NCI-H2196 (cell line): ENCODE measurements at regions not wholly inside any gene's neighbourhood (a gene's known extent, or its start where the extent isn't known, plus 50 kb on each side); places are given as distances from the start of the nearest gene placed in this dataset.

ENCODE experiments used
- DNase-seq: peaks from one replicate; lab custom pipeline; 2025; ENCODE audit not compliant: unreplicated experiment; lab: John Stamatoyannopoulos, UW

GRCh38 chr4:146998157-146998556, 52.5 kb upstream of the TTC29 start:
- no peak for DNase-seq

DNA sequence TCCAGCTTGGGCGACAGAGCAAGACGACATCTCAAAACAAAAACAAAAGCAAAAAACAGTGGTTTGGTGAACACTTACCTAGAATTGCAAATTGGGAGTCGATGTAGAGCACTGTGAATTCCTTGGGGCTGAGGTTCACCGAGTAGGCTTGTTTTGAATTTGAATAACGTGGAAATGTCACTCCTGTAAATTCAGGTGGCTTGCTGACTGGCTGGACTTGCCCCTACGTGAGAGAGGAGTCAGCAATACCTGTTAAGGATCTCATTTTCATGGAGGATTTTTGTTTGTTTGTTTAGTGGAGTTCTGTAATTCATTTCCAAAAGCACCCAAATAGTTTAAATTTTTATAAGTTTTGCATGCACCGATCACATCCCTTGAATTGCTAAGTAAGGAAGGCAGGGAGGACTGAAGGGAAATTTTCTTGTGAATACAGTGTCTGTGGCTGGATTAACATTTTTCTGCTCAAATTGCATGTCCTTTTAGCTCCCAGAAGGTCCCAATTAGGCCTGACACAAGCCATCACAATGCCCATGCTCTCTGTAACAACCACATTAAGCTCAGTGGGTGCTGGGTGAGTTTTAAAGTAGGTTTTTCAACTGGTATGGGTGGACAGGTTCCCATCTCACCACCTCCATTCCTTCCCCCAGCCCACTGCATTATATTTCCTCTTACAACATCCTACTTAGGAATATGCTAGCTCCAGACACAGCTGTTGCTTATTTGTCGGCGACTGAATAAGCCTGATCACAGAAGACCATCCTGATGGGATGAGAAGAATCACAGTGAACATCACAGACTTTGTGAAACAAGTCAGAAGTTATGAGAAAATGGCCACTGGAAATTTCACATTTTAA, 58.5 kb upstream of the TTC29 start:
- DNase-seq = no peak

DNA sequence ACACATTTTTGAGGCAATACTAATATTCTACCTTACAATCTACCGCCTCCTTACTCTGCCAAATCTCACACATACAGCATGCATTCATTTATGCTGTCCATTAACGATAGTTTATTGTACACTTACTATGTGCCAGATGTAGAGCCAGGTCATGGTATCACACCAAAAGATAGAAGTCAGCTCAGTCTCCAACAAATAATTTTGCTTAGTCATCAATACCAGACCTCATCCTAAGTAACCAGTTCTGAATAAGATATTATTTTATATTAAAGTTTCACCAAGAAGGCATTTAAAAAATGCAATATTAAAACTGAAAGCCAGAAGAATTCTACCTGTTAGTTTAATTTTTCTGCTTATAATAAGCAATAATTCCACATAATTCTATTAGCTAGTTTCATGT, 60.6 kb upstream of the TTC29 start:
- DNase-seq = no peak

- DNase-seq = no peak
Measured at GRCh38 chr4:147009875-147010274, 64.2 kb upstream of the TTC29 start.

GRCh38 chr4:147011411-147011810, 65.7 kb upstream of the TTC29 start:
- no peak for DNase-seq

DNA sequence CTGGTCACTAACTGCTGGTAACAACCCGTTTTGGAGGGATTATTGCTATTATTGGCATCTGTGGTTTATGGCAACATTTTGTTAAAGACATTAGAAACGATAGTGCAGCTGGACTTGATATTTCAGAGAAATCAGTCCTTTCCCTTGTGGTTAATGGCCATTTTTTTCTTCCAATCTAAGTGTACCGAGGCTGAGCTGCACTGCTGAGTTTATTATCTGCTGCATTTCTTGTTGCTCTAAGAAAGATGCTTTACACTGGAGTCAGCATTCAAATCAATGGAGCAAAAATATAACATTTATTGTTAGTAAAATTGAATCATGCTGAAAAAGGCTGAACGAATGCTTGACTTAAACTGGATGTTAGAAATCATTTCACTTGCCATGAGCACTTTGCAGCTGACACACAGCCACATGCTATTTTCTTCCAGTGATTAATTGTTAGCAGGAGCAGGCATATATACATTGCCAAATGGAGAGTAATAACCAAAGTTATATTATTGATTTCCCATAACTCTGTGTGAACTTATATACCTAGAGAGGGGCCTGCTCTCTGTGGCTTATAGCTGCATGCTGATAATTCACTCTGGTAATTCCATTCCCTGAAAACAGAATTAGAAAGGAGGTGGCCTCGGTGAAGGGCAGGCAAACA, 66.5 kb upstream of the TTC29 start:
- DNase-seq = no peak

- no peak for DNase-seq
Measured at GRCh38 chr4:147014946-147015345, 69.3 kb upstream of the TTC29 start.

DNA sequence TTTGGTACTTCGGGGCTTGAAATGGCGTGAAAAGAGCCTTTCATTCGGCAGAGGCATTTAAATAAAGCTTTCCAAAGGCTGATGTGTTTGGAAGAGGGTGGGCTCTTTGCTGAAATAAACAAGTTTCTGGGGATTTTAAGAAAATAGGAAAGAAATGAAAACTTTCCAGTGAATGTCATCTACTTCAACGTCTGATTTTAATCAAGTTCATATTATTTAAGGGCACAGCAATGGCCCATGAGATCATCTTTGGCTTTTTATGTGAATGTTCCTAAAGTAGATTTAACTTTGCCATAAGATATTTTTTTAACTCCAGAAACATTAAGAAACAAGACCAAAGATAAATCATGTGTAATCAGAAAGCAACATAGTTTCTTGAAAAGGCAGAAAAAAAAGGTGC, 69.8 kb upstream of the TTC29 start:
- no peak for DNase-seq

- no peak for DNase-seq
Measured at GRCh38 chr4:147017081-147017480, 71.4 kb upstream of the TTC29 start.

- no peak for DNase-seq
Measured at GRCh38 chr4:147019091-147019490, 73.4 kb upstream of the TTC29 start.

DNA sequence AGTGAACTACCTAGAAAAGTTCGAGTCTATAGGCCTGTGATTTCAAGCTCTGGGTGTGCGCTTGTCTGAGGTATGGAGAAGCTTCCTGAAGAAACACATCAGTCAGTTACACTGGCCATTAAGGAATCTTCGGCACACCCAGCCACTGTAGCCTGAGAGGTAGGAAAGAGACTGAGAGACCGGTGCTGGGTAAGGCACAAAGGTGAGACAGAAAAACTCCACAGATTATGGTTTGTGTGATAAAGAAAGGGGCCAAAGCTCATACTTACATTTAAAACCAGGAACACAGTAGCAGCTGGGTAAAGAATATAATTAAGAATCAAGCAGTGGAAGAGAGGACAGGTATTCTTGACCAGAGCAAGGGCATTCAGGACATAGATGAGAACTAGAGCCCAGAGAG, 74.8 kb upstream of the TTC29 start:
- no peak for DNase-seq

DNA sequence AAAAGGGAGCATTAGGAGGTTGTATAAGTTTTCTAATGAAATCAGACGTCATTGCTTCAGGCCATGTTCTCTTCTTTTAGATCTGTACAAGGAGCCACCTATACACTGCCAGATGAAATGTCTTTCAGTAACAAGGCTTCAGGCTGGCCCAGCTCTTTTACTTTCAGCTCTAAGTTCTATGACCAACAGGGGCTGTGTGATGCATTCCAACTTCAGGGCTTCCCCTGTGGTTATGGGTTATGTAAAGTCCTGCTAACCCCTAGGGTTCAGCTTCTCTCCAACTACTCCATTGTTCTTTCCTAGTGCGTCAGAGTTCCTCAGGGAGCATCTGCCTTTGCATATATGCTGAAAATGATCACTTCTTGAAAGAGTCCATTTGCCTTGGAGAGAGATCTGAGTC, 79.4 kb upstream of the TTC29 start:
- no peak for DNase-seq

GRCh38 chr4:147029296-147029695, 83.6 kb upstream of the TTC29 start:
- DNase-seq = no peak

- DNase-seq = no peak
Measured at GRCh38 chr4:147034372-147034771, 88.7 kb upstream of the TTC29 start.

DNA sequence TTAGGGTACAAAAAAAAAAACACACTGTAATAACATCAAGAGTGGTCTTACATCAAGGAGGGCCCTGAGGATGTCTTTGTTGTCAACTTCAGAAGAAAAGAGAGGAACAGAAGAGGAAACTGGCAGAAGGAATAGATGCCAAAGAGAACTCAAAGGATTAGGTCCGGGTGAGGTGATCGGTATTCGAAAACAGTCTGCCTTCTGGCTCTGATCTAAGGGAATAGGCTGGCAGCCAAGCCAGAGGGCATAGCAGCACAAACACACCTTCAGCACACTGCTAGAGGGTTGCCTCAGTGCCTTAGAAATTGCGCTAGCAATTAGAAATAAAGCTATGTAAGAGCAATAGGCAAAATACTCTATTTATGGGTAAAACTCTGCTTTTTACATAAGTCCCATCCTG, 91.4 kb upstream of the TTC29 start:
- no peak for DNase-seq

GRCh38 chr4:147039976-147040575, 94.4 kb upstream of the TTC29 start:
- no peak for DNase-seq

DNA sequence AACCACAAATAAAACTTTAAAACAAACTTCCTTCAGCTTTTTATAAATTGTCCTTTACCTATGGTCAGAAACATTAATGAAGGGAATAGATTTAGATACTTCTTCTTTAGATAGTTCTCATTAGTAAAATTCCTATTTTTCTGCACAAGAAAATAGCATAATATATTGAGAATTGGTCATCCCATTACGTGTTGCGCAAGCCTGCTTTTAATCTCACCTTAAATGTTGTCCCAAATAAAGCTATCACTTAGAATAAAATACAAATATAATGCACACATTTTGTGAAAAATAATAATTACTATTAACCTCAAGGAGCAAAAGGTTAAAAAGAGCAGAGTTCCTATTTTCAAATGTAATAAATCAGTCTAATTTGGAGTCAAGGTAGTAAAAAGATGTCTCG, 95.2 kb upstream of the TTC29 start:
- DNase-seq = no peak

DNA sequence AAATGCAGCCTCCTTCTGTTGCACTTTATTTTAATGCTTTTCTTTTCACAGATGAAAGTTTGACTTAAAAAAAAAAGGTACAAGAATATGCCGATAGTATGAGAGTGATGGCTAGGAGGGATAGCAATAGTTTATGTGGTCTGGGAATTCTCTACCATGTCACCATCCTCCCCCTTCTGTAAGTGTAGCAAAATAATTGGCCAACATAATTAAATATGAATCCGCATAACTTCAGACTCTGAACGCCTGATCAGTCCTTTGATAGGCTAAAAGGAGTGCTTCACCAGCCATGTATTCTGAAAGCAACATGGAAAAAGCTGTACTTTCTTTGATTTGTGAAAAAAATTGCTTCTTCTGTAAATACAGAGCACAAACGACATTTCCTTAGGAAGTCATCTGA, 95.7 kb upstream of the TTC29 start:
- DNase-seq = no peak

DNA sequence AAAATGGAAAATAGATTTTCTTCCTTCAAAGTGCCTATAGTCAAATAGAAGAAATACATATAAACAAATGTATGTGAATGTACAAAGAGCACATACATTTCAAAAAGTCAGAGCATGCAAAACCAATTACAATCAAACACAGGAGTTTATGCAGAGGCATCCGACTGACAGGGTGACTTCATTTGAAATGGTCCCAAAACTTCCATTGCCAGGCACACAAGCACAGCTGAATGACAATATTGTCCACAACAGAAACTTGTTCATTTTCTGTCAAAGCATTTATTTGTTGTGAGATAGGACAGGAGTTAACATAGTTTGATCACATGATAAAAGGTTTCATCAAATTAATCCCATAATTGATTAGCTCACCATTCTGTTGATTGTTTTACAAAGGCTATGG, 96.4 kb upstream of the TTC29 start:
- no peak for DNase-seq

GRCh38 chr4:147044241-147044640, 98.6 kb upstream of the TTC29 start:
- no peak for DNase-seq

GRCh38 chr4:147049946-147050345, 104.3 kb upstream of the TTC29 start:
- DNase-seq = no peak

DNA sequence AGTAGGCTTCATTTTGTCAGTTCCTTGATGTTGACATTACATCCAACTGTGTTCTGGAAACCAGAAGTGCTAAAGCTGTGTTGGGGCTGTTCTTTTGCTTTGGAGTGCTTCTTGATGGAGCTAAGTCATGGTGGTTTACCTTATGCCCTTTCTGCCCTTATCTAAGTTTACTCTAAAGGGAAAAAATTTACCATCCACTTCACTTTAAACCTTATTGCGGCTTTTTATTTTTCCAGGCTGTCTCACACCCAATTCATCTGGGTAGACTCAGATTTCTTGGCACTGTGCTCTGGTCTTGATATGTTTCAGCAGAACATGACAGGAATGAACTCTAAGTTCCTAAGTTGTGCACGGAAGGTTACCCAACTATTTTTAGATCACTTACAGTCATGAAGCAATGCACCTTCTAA, 104.7 kb upstream of the TTC29 start:
- no peak for DNase-seq
